ENCODE measurements at regions not wholly inside any gene's neighbourhood (a gene's known extent, or its start where the extent isn't known, plus 50 kb on each side); places are given as distances from the start of the nearest gene placed in this dataset.

DNA sequence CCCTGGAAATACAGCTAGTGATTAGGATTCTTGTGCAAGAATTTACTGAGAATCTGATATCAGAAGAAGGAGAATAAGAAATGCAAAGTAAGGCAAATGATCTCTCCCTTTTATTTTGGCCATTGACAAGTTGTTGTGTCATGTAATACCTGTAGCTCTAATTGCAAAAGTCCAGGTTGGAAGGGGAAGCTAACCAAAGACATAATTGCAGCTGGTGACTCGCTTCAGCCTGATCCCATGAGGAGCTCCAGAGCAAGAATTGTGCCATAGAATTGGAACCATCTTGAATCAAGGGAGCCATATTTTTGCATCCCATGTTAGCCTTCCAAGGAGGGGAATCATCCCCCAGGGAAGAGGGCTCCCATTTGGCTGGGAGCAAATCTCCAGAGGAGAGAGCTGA lies 149.6 kb upstream of the MOCS2 start:
- Histone ChIP-seq H3K4me3 (no peak overlapping the region), H3K27me3 (no peaks in the 10 kb centered on the region), H3K27ac (no peak overlapping the region), H3K36me3 (no peaks in the 10 kb centered on the region), H3K4me1 (no peaks in the 10 kb centered on the region), H3K9me3 (no peaks in the 10 kb centered on the region)
- WGBS, 2 donors = 84 to 88% methylated on average over 1 of the region's 1 CpG
- TF ChIP-seq, protein P1, sequence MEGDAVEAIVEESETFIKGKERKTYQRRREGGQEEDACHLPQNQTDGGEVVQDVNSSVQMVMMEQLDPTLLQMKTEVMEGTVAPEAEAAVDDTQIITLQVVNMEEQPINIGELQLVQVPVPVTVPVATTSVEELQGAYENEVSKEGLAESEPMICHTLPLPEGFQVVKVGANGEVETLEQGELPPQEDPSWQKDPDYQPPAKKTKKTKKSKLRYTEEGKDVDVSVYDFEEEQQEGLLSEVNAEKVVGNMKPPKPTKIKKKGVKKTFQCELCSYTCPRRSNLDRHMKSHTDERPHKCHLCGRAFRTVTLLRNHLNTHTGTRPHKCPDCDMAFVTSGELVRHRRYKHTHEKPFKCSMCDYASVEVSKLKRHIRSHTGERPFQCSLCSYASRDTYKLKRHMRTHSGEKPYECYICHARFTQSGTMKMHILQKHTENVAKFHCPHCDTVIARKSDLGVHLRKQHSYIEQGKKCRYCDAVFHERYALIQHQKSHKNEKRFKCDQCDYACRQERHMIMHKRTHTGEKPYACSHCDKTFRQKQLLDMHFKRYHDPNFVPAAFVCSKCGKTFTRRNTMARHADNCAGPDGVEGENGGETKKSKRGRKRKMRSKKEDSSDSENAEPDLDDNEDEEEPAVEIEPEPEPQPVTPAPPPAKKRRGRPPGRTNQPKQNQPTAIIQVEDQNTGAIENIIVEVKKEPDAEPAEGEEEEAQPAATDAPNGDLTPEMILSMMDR (IDR thresholded peaks at IDR 0.05) = no peak
- ATAC-seq (no peak), DNase-seq (no peak)
- intact Hi-C loops (cut with DNase I) = no loop called here

DNA sequence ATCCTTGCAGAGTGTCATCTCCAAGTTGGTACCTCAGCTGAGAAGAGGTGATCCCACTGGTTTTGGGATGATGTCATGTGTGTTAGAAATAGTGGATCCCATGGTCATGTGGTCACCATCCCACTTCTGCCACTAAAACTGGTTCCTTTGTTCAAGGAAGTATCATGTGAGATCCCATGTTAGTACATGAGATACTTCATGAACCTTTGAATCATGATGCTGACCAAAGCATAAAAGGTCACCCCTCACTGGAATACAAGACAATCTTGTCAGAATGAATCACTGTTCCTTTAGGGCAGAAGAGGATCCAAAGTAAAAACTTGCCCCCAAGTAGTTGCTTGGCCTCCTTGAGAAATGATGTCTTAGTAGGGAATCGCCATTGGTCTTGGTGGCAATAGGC lies 150.9 kb upstream of the MOCS2 start:
- no peaks in the 10 kb centered on the region for H3K36me3 ChIP-seq
- H3K27me3 ChIP-seq = no peaks in the 10 kb centered on the region
- TF ChIP-seq, protein P1 (IDR thresholded peaks at IDR 0.05) = no peak
- H3K4me3 ChIP-seq = no peak overlapping the region
- intact Hi-C loops (cut with DNase I) = loop anchor here in 3 of 10 donors (5.0 to 10.0 kb wide), 3 partner anchors 164 to 964 kb away; no protein-coding TSS in a partner anchor
- H3K9me3 ChIP-seq = no peaks in the 10 kb centered on the region
- H3K4me1 ChIP-seq = no peaks in the 10 kb centered on the region
- DNase-seq (no peak), ATAC-seq (no peak)
- no peak overlapping the region for H3K27ac ChIP-seq
- 91 to 100% methylated on average over 1 of the region's 1 CpG for WGBS, 2 donors

DNA sequence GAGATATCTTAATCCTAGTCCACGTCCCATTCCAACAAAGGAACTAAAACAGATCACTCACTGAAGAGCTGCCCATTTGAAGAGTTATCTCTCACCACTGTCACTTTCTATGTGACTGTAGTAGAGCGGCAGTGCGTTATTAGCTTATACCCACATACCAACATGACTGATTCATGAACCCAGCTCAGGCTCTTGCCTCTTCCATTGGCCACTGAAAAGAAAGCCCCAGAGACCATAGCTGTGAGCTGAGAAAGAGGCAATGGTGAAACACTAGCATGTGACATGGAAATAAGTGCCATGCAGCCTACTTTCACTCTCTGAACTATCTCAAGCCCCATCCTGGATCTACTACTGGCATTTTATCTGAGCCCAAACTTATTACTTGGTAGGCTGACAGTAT lies 151.7 kb upstream of the MOCS2 start:
- no peaks in the 10 kb centered on the region for H3K4me1 ChIP-seq
- WGBS, 2 donors = 84 to 88% methylated on average over 3 of the region's 3 CpGs
- DNase-seq = no peak
- H3K27ac ChIP-seq = no peak overlapping the region
- no peaks in the 10 kb centered on the region for H3K36me3 ChIP-seq
- no peaks in the 10 kb centered on the region for H3K27me3 ChIP-seq
- H3K9me3 ChIP-seq = no peaks in the 10 kb centered on the region
- ATAC-seq = no peak
- TF ChIP-seq, protein P1 (IDR thresholded peaks at IDR 0.05) = no peak
- intact Hi-C loops (cut with DNase I) = loop anchor here in 3 of 10 donors (5.0 to 10.0 kb wide), 3 partner anchors 164 to 964 kb away; no protein-coding TSS in a partner anchor
- H3K4me3 ChIP-seq = no peak overlapping the region

DNA sequence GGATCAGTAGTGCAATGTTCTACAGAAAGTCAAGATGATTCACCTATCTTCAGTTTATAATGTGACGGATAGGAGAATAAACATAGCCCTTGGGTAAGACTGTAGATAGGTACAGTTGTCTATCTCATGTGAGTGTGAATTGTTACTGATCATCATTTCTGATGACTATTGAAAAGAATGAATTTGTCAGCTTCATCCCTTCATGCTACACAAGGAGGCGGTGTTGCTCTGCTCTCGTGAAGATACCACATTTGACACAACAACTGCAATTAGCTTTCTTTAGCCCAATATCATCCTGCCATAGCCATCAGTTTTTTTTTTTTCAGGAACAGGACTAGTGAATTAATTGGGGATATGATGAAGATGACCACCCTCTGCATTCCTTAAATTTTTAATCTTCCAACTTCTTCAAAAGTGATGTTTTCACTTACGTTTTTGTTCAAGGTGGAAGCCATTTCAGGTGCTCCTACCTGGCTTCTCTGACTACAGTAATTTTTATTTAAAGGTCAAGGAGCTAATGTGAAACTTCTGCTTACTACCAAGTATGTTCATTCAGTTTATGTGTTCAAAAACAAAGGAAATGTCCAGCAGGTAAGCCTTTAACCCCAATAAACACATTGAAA lies 152.9 kb upstream of the MOCS2 start:
- 83 to 85% methylated on average over 4 of the region's 4 CpGs for WGBS, 2 donors
- Histone ChIP-seq H3K4me1 (no peaks in the 10 kb centered on the region), H3K27me3 (no peaks in the 10 kb centered on the region), H3K4me3 (no peak overlapping the region), H3K9me3 (no peaks in the 10 kb centered on the region), H3K27ac (no peak overlapping the region), H3K36me3 (no peaks in the 10 kb centered on the region)
- TF ChIP-seq, protein P1 (IDR thresholded peaks at IDR 0.05) = peak in 8 of 9 donors; percentile 4 to 54 (median 42)
- ATAC-seq (peak in 1 of 8 donors; percentile 34), DNase-seq (no peak)
- intact Hi-C loops (cut with DNase I) = loop anchor here in 3 of 10 donors (5.0 to 10.0 kb wide), 3 partner anchors 162 to 962 kb away; no protein-coding TSS in a partner anchor
